Spleen (tissue), 7 donors: ENCODE measurements at regions not wholly inside any gene's neighbourhood (a gene's known extent, or its start where the extent isn't known, plus 50 kb on each side); places are given as distances from the start of the nearest gene placed in this dataset.

ENCODE experiments used
- CTCF ChIP-seq, 11 experiments: fragments of 200-600 bp in 7 of 11; fragments of 450-650 bp in 4 of 11; sonication (generic) in 4 of 11; IDR thresholded peaks in 8 of 11; conservative IDR thresholded peaks in 3 of 11; 1 replicate in 7 of 11; 2 replicates in 4 of 11; pipeline versions ENCODE4 v1.4.0 to v1.8.0; 2016 to 2021; ENCODE audit warnings: antibody characterized with exemption in 11 of 11, inconsistent platforms in 4 of 11, mild to moderate bottlenecking in 1 of 11
- POLR2A ChIP-seq, 3 donors: fragments of 450-650 bp; IDR thresholded peaks; one replicate each; pipeline ENCODE4 v1.5.1; 2017; ENCODE audit warnings: antibody characterized with exemption in 3 of 3, mild to moderate bottlenecking in 1 of 3
- donor health status: DM: no; HTN: no; CAD: no; lungs with moderate emphysema.
- donor health status: DM: no; HTN: no; CAD: no.
- donor health status: DM: no; HTN: no; CAD: no.

GRCh38 chr3:150220799-150221198 lies 187.3 kb upstream of the TSC22D2 start:
- TF ChIP-seq CTCF (IDR thresholded peaks at IDR 0.05 in 8 of 11, conservative IDR thresholded peaks at IDR 0.05 in 3 of 11) (no peak), POLR2A (IDR thresholded peaks at IDR 0.05) (no peak)
